ENCODE measurements at regions not wholly inside any gene's neighbourhood (a gene's known extent, or its start where the extent isn't known, plus 50 kb on each side); places are given as distances from the start of the nearest gene placed in this dataset.

DNA sequence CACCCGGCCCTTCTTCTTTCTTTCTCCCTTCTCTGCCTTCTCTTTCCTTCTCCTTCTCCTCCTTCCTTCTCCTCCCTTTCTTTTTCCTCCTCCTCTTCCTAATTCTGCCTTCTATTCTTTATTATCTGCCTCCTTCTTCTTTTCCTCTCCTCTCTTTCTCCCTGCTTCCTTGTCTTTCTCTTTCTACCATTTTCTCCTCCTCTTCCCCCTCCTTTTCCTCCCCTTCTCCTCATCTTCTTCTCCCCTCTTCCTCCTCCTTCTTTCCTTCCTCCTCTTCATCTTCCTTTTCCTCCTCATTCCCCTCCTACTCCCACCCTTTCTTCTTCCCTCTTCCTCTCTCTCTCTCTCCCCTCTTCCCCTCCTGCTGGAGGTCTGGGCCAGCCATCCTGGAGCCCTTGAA lies 294.9 kb upstream of the CRY1 start:
- TF ChIP-seq REST (IDR thresholded peaks at IDR 0.05; ENCODE audit: insufficient read depth in 1 of 2, low read depth in 2 of 2, low read length in 2 of 2) (no peak), SIN3A (IDR thresholded peaks at IDR 0.05; ENCODE audit: borderline replicate concordance, insufficient read depth, low read length) (no peak), POLR2AphosphoS5 (IDR thresholded peaks at IDR 0.05; ENCODE audit: low read depth, low read length) (no peak), TAF1 (IDR thresholded peaks at IDR 0.05; ENCODE audit: borderline replicate concordance, insufficient read depth, low read length) (no peak)
